ENCODE measurements at regions not wholly inside any gene's neighbourhood (a gene's known extent, or its start where the extent isn't known, plus 50 kb on each side); places are given as distances from the start of the nearest gene placed in this dataset.
"Not testable (repeated sequence)": the region's sequence is repeated elsewhere in the genome, so short reads cannot be mapped to it uniquely, and the experiment has no call there.

GRCh38 chr14:39673270-39673711, 241.1 kb upstream of the FBXO33 start:
- no peaks in the 10 kb centered on the region for H3K9me3 ChIP-seq
- no peaks in the 10 kb centered on the region for H3K36me3 ChIP-seq
- DNase-seq = no peak
- H3K4me3 ChIP-seq (ENCODE audit: low read depth, low read length) = no peak overlapping the region
- H3K27me3 ChIP-seq = no peaks in the 10 kb centered on the region
- no peak for TF ChIP-seq CTCF (IDR thresholded peaks at IDR 0.05; ENCODE audit: low read depth, low read length)
- H3K4me1 ChIP-seq = no peaks in the 10 kb centered on the region

GRCh38 chr14:39668449-39668848, 236.2 kb upstream of the FBXO33 start:
- Histone ChIP-seq H3K27me3 (no peaks in the 10 kb centered on the region), H3K4me1 (no peaks in the 10 kb centered on the region), H3K4me3 (ENCODE audit: low read depth, low read length) (no peak overlapping the region), H3K9me3 (no peaks in the 10 kb centered on the region), H3K36me3 (no peaks in the 10 kb centered on the region)
- no peak for DNase-seq
- TF ChIP-seq CTCF (IDR thresholded peaks at IDR 0.05; ENCODE audit: low read depth, low read length) = no peak

- H3K9me3 ChIP-seq = no peaks in the 10 kb centered on the region
- TF ChIP-seq CTCF (IDR thresholded peaks at IDR 0.05; ENCODE audit: low read depth, low read length) = no peak
- no peak for DNase-seq
- no peaks in the 10 kb centered on the region for H3K27me3 ChIP-seq
- H3K4me1 ChIP-seq = no peaks in the 10 kb centered on the region
- no peak overlapping the region for H3K4me3 ChIP-seq (ENCODE audit: low read depth, low read length)
- H3K36me3 ChIP-seq = no peaks in the 10 kb centered on the region
Observed at GRCh38 chr14:39666386-39666785, 234.2 kb upstream of the FBXO33 start.

- no peaks in the 10 kb centered on the region for H3K27me3 ChIP-seq
- TF ChIP-seq CTCF (IDR thresholded peaks at IDR 0.05; ENCODE audit: low read depth, low read length) = no peak
- no peak for DNase-seq
- H3K36me3 ChIP-seq = no peaks in the 10 kb centered on the region
- H3K4me3 ChIP-seq (ENCODE audit: low read depth, low read length) = no peak overlapping the region
- no peaks in the 10 kb centered on the region for H3K9me3 ChIP-seq
- H3K4me1 ChIP-seq = no peaks in the 10 kb centered on the region
Observed at GRCh38 chr14:39665075-39665475, 232.8 kb upstream of the FBXO33 start.

- Histone ChIP-seq H3K36me3 (no peaks in the 10 kb centered on the region), H3K4me1 (no peaks in the 10 kb centered on the region), H3K27me3 (no peaks in the 10 kb centered on the region), H3K4me3 (ENCODE audit: low read depth, low read length) (no peak overlapping the region), H3K9me3 (no peaks in the 10 kb centered on the region)
- DNase-seq = no peak
- TF ChIP-seq CTCF (IDR thresholded peaks at IDR 0.05; ENCODE audit: low read depth, low read length) = no peak
Observed at GRCh38 chr14:39664646-39665045, 232.4 kb upstream of the FBXO33 start.

GRCh38 chr14:39641224-39641623, 209.0 kb upstream of the FBXO33 start:
- Histone ChIP-seq H3K36me3 (no peaks in the 10 kb centered on the region), H3K4me1 (no peaks in the 10 kb centered on the region), H3K4me3 (ENCODE audit: low read depth, low read length) (no peak overlapping the region), H3K27me3 (no peaks in the 10 kb centered on the region), H3K9me3 (no peaks in the 10 kb centered on the region)
- no peak for DNase-seq
- no peak for TF ChIP-seq CTCF (IDR thresholded peaks at IDR 0.05; ENCODE audit: low read depth, low read length)

- not testable (repeated sequence) for H3K4me3 ChIP-seq (ENCODE audit: low read depth, low read length); H3K4me1 ChIP-seq; H3K36me3 ChIP-seq; DNase-seq; H3K27me3 ChIP-seq; H3K9me3 ChIP-seq
Observed at GRCh38 chr14:39639009-39639408, 206.8 kb upstream of the FBXO33 start.

All from BE2C (cell line).